Calu3 (cell line): ENCODE measurements at regions not wholly inside any gene's neighbourhood (a gene's known extent, or its start where the extent isn't known, plus 50 kb on each side); places are given as distances from the start of the nearest gene placed in this dataset.

Experiments
- BruUV-seq: library from RNA; stranded (reverse); fragments of 400-500 nt; replicated peaks from 2 replicates; lab custom pipeline; 2021; lab: Mats Ljungman, UMichigan
- CTCF ChIA-PET: fragments of 300-600 bp; sonication (Branson Sonifier 250); formaldehyde crosslinking; loops from one replicate; lab custom pipeline; 2022; ENCODE audit warnings: antibody characterized with exemption; lab: Charles Lee
- DNase-seq: peaks from one replicate; pipeline ENCODE4 v3.0.0; 2022
- H3K27ac Mint-ChIP-seq: one replicate; pipeline ENCODE4 v1.8.0; 2022; ENCODE audit warnings: mixed read lengths; ENCODE audit not compliant: unreplicated experiment
- H3K27me3 Mint-ChIP-seq: one replicate; pipeline ENCODE4 v1.8.0; 2022; ENCODE audit warnings: mixed read lengths; ENCODE audit not compliant: unreplicated experiment
- H3K36me3 Mint-ChIP-seq: one replicate; pipeline ENCODE4 v1.8.0; 2022; ENCODE audit warnings: mild to moderate bottlenecking, moderate library complexity, mixed read lengths; ENCODE audit not compliant: insufficient read depth, unreplicated experiment
- H3K4me1 Mint-ChIP-seq: one replicate; pipeline ENCODE4 v1.8.0; 2022; ENCODE audit warnings: mild to moderate bottlenecking, low read depth, mixed read lengths; ENCODE audit not compliant: unreplicated experiment
- H3K4me3 Mint-ChIP-seq: one replicate; pipeline ENCODE4 v1.8.0; 2022; ENCODE audit warnings: mild to moderate bottlenecking, low read depth, moderate library complexity, mixed read lengths; ENCODE audit not compliant: unreplicated experiment
- H3K9me3 Mint-ChIP-seq: one replicate; pipeline ENCODE4 v1.8.0; 2022; ENCODE audit warnings: low read depth, mixed read lengths; ENCODE audit not compliant: unreplicated experiment
- CTCF ChIP-seq: fragments of 200-600 bp; IDR thresholded peaks from one replicate; pipeline ENCODE4 v1.8.0; 2022; ENCODE audit warnings: antibody characterized with exemption; ENCODE audit not compliant: unreplicated experiment
- intact Hi-C: fragments of 100-400 bp; cut with micrococcal nuclease; formaldehyde crosslinking; loops from one replicate; pipeline ENCODE4 v1.10.0; 2022; ENCODE audit not compliant: unreplicated experiment

- BruUV-seq: no TSS peak
Measured at GRCh38 chr3:78455712-78456433, 1311.9 kb downstream of the ROBO1 start.

GRCh38 chr3:78459796-78460195 is 1308.0 kb downstream of the ROBO1 start:
- Mint-ChIP-seq H3K4me3 (no peak overlapping the region), H3K4me1 (no peaks in the 10 kb centered on the region), H3K27ac (no peak overlapping the region), H3K27me3 (no peaks in the 10 kb centered on the region), H3K36me3 (no peaks in the 10 kb centered on the region), H3K9me3 (peaks cover 3% of the 10 kb centered on the region)
- intact Hi-C loops: no loop called here
- no TSS peak for BruUV-seq
- no peak for DNase-seq
- CTCF ChIA-PET: no interaction called here
- TF ChIP-seq CTCF: no peak

More at GRCh38 chr3:78455712-78456433, 1311.9 kb downstream of the ROBO1 start:
- no peak for DNase-seq
- H3K27me3 Mint-ChIP-seq: no peaks in the 10 kb centered on the region
- H3K36me3 Mint-ChIP-seq: no peaks in the 10 kb centered on the region
- no peaks in the 10 kb centered on the region for H3K4me1 Mint-ChIP-seq
- no peak for TF ChIP-seq CTCF
- CTCF ChIA-PET: no interaction called here
- intact Hi-C loops: no loop called here
- no peak overlapping the region for H3K27ac Mint-ChIP-seq
- H3K4me3 Mint-ChIP-seq: no peak overlapping the region
- H3K9me3 Mint-ChIP-seq: no peaks in the 10 kb centered on the region

GRCh38 chr3:78462021-78462420 is 1305.8 kb downstream of the ROBO1 start:
- Mint-ChIP-seq H3K27ac (no peak overlapping the region), H3K27me3 (no peaks in the 10 kb centered on the region), H3K9me3 (peaks cover 4% of the 10 kb centered on the region), H3K4me3 (no peak overlapping the region), H3K4me1 (no peaks in the 10 kb centered on the region), H3K36me3 (no peaks in the 10 kb centered on the region)
- TF ChIP-seq CTCF: no peak
- no peak for DNase-seq
- intact Hi-C loops: no loop called here
- CTCF ChIA-PET: no interaction called here
- no TSS peak for BruUV-seq

GRCh38 chr3:78476076-78476475 is 1291.7 kb downstream of the ROBO1 start:
- Mint-ChIP-seq H3K36me3 (no peaks in the 10 kb centered on the region), H3K4me3 (no peak overlapping the region), H3K27me3 (no peaks in the 10 kb centered on the region), H3K9me3 (peaks cover 9% of the 10 kb centered on the region), H3K27ac (no peak overlapping the region), H3K4me1 (no peaks in the 10 kb centered on the region)
- TF ChIP-seq CTCF: no peak
- CTCF ChIA-PET: no interaction called here
- intact Hi-C loops: no loop called here
- BruUV-seq: no TSS peak
- DNase-seq: no peak
